CD4-positive, alpha-beta T cell (primary cell): ENCODE measurements at regions not wholly inside any gene's neighbourhood (a gene's known extent, or its start where the extent isn't known, plus 50 kb on each side); places are given as distances from the start of the nearest gene placed in this dataset.

Source experiments
- ATAC-seq: fragments of 200-7000 bp; cut with Tn5 transposase; one replicate; pipeline ENCODE4 v1.10.0; 2022; ENCODE audit warnings: mild to moderate bottlenecking; ENCODE audit not compliant: poor library complexity
- CTCF ChIA-PET: fragments of 350-600 bp; sonication (Branson Sonifier 250); formaldehyde crosslinking; loops from one replicate; lab custom pipeline; 2021; ENCODE audit warnings: antibody characterized with exemption, inconsistent platforms; lab: Charles Lee
- POLR2A ChIA-PET: fragments of 350-600 bp; sonication (Branson Sonifier 250); formaldehyde crosslinking; loops from one replicate; lab custom pipeline; 2021; ENCODE audit warnings: antibody characterized with exemption, inconsistent platforms; lab: Charles Lee
- DNase-seq, 14 experiments: peaks; one replicate each; pipeline ENCODE4 v3.0.0-alpha.2; 2013 to 2020; ENCODE audit warnings: mixed read lengths in 2 of 14
- H3K27ac ChIP-seq, 2 donors: one replicate each; pipeline versions ENCODE4 v1.5.1 to v1.7.0; 2013; ENCODE audit warnings: low read length in 2 of 2, low read depth in 1 of 2, mild to moderate bottlenecking in 1 of 2
- H3K27me3 ChIP-seq, 2 experiments: 1 replicate in 1 of 2; 2 replicates in 1 of 2; pipeline versions ENCODE4 v1.6.1 to v1.7.0; 2013; ENCODE audit warnings: low read length in 2 of 2, control low read depth in 1 of 2, mild to moderate bottlenecking in 1 of 2, moderate library complexity in 1 of 2; ENCODE audit not compliant: insufficient read depth in 2 of 2, control insufficient read depth in 1 of 2
- H3K36me3 ChIP-seq: one replicate; pipeline ENCODE4 v1.6.1; 2013; ENCODE audit warnings: low read length, control low read depth; ENCODE audit not compliant: insufficient read depth
- H3K4me1 ChIP-seq: one replicate; pipeline ENCODE4 v1.6.1; 2013; ENCODE audit warnings: low read length, control low read depth; ENCODE audit not compliant: insufficient read depth
- H3K4me3 ChIP-seq: one replicate; pipeline ENCODE4 v1.5.1; 2013; ENCODE audit warnings: mild to moderate bottlenecking, low read length, moderate library complexity
- H3K9me3 ChIP-seq, 2 experiments: 1 replicate in 1 of 2; 2 replicates in 1 of 2; pipeline versions ENCODE4 v1.6.1 to v1.7.0; 2013; ENCODE audit warnings: low read length in 2 of 2, mild to moderate bottlenecking in 2 of 2, control low read depth in 1 of 2, moderate library complexity in 1 of 2; ENCODE audit not compliant: control insufficient read depth in 1 of 2, insufficient read depth in 1 of 2
- H3K27ac Mint-ChIP-seq: one replicate; pipeline ENCODE4 v1.8.0; 2020; ENCODE audit warnings: mixed read lengths
- H3K27me3 Mint-ChIP-seq: one replicate; pipeline ENCODE4 v1.8.0; 2021; ENCODE audit warnings: mixed read lengths
- H3K36me3 Mint-ChIP-seq: one replicate; pipeline ENCODE4 v1.8.0; 2021; ENCODE audit warnings: low read depth, mixed read lengths
- H3K4me1 Mint-ChIP-seq: one replicate; pipeline ENCODE4 v1.8.0; 2021; ENCODE audit warnings: low read depth, mixed read lengths
- H3K4me3 Mint-ChIP-seq: one replicate; pipeline ENCODE4 v1.8.0; 2020; ENCODE audit warnings: mild to moderate bottlenecking, mixed read lengths
- H3K9me3 Mint-ChIP-seq: one replicate; pipeline ENCODE4 v1.8.0; 2020; ENCODE audit warnings: mixed read lengths
- CTCF ChIP-seq: fragments of 200-600 bp; IDR thresholded peaks from one replicate; pipeline ENCODE4 v1.8.0; 2022; ENCODE audit warnings: antibody characterized with exemption, mild to moderate bottlenecking
- intact Hi-C, 2 experiments: fragments of 100-400 bp; cut with DNase I in 1 of 2; cut with micrococcal nuclease in 1 of 2; formaldehyde crosslinking; loops; one replicate each; pipeline versions ENCODE4 v1.15.1 to v1.9.0; 2023 to 2025; cut with DNase I, micrococcal nuclease

- ATAC-seq (no peak), DNase-seq (no peak)
- peaks cover 0 to 5% of the 10 kb centered on the region in 2 experiments for H3K9me3 ChIP-seq
- no peak overlapping the region for H3K27ac ChIP-seq
- no peaks in the 10 kb centered on the region for H3K9me3 Mint-ChIP-seq
- H3K27me3 Mint-ChIP-seq = peaks cover 31% of the 10 kb centered on the region
- H3K4me1 Mint-ChIP-seq = no peaks in the 10 kb centered on the region
- H3K36me3 ChIP-seq = no peaks in the 10 kb centered on the region
- H3K4me3 Mint-ChIP-seq = no peak overlapping the region
- intact Hi-C loops = no loop called here
- TF ChIP-seq CTCF = no peak
- ChIA-PET POLR2A (no interaction called here), CTCF (no interaction called here)
- H3K36me3 Mint-ChIP-seq = no peaks in the 10 kb centered on the region
- H3K27me3 ChIP-seq = peaks cover 0 to 8% of the 10 kb centered on the region in 2 experiments
- H3K4me3 ChIP-seq = no peak overlapping the region
- no peak overlapping the region for H3K27ac Mint-ChIP-seq
- no peaks in the 10 kb centered on the region for H3K4me1 ChIP-seq
These were observed 273.8 kb upstream of the B3GAT1 start for GRCh38 chr11:134685793-134686380.

GRCh38 chr11:134684576-134684975, 272.5 kb upstream of the B3GAT1 start:
- Mint-ChIP-seq H3K27ac (no peak overlapping the region), H3K36me3 (no peaks in the 10 kb centered on the region), H3K9me3 (no peaks in the 10 kb centered on the region), H3K4me1 (no peaks in the 10 kb centered on the region), H3K27me3 (peaks cover 22% of the 10 kb centered on the region), H3K4me3 (no peak overlapping the region)
- ChIA-PET POLR2A (no interaction called here), CTCF (no interaction called here)
- Histone ChIP-seq H3K36me3 (no peaks in the 10 kb centered on the region), H3K27me3 (peaks cover 0 to 6% of the 10 kb centered on the region in 2 experiments), H3K27ac (no peak overlapping the region), H3K4me1 (no peaks in the 10 kb centered on the region), H3K9me3 (no peaks in the 10 kb centered on the region), H3K4me3 (no peak overlapping the region)
- ATAC-seq (no peak), DNase-seq (no peak)
- intact Hi-C loops = no loop called here
- TF ChIP-seq CTCF = no peak

GRCh38 chr11:134683860-134684259, 271.8 kb upstream of the B3GAT1 start:
- Mint-ChIP-seq H3K27ac (no peak overlapping the region), H3K4me3 (no peak overlapping the region), H3K9me3 (no peaks in the 10 kb centered on the region), H3K27me3 (peaks cover 19% of the 10 kb centered on the region), H3K36me3 (no peaks in the 10 kb centered on the region), H3K4me1 (no peaks in the 10 kb centered on the region)
- DNase-seq = no peak
- no peak overlapping the region for H3K27ac ChIP-seq
- intact Hi-C loops = no loop called here
- no peak for TF ChIP-seq CTCF
- no peaks in the 10 kb centered on the region for H3K9me3 ChIP-seq
- no peaks in the 10 kb centered on the region for H3K36me3 ChIP-seq
- H3K27me3 ChIP-seq = peaks cover 0 to 6% of the 10 kb centered on the region in 2 experiments
- POLR2A ChIA-PET = no interaction called here
- H3K4me3 ChIP-seq = no peak overlapping the region
- ATAC-seq = no peak
- CTCF ChIA-PET = interaction anchor here (0.7 kb wide), 1 partner anchor 13 kb away, joined by 3 read pairs; no protein-coding TSS in a partner anchor
- no peaks in the 10 kb centered on the region for H3K4me1 ChIP-seq
